ENCODE measurements at regions not wholly inside any gene's neighbourhood (a gene's known extent, or its start where the extent isn't known, plus 50 kb on each side); places are given as distances from the start of the nearest gene placed in this dataset.

DNA sequence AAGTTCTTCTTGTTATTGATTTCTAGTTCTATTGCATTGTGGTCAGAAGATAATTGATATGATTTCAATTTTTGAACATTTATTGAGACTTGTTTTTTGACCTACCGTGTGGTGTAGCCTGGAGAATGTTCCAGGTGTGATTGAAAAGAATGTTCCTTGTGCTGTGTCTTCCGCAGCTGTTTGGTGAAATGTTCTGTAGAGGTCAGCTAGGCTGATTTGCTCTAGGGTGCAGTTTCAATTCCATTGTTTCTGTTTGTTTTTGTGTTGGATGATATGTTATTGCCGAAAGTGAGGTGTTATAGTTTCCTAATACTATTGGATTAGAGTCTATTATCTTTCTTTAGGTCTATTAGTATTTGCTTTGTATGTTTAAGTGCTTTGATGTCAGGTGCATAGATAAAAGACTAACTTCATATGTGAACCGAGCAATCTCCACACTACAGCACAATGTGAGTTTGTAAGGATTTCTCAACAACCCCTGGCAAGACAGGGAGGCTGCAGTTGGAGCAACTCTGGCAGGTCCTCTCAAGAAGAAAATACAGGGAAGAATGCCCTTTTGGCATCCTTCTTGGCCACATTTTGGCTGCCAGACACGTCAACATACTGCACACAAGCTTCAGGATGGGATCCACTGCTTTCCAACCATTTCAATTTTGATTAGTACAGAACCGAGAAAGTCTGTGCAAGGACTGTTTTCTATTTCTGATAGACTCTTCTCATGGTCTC is 320.7 kb downstream of the RNF144B start:
- BruUV-seq (replicated peaks), result no TSS peak

More for the DNA sequence above, 320.7 kb downstream of the RNF144B start:
- H2AK5ac ChIP-seq (ENCODE audit: low read depth, low read length), result no peak overlapping the region
- H4K8ac ChIP-seq (ENCODE audit: low read depth in 2 of 2, low read length in 2 of 2), result no peak overlapping the region
- no peak overlapping the region for H2AFZ ChIP-seq (replicated peaks; ENCODE audit: low read length, poor library complexity)
- no peak overlapping the region for H3K14ac ChIP-seq (replicated peaks; ENCODE audit: low read depth, low read length)
- no peak overlapping the region for H3K4me2 ChIP-seq (ENCODE audit: low read depth, low read length)
- no peak for ATAC-seq (ENCODE audit: low read depth)
- CTCF ChIA-PET, result no interaction called here
- no peak overlapping the region for H3K4ac ChIP-seq (ENCODE audit: low read depth, low read length)
- POLR2A ChIA-PET (ENCODE audit: unreplicated experiment), result no interaction called here
- H3K23ac ChIP-seq (ENCODE audit: low read depth, low read length), result no peak overlapping the region
- H2BK15ac ChIP-seq (ENCODE audit: low read depth, low read length), result no peak overlapping the region
- no peak for DNase-seq
- no peaks in the 10 kb centered on the region for H3K27me3 ChIP-seq (ENCODE audit: control insufficient read depth, insufficient read depth, low read length)
- dilution Hi-C loops (cut with HindIII; ENCODE audit: low sequenced_read_pairs, unreplicated experiment) (no loop called here), in situ Hi-C loops (cut with MboI; ENCODE audit: low sequenced_read_pairs) (no loop called here), intact Hi-C loops (cut with micrococcal nuclease) (no loop called here)
- H3K79me1 ChIP-seq (ENCODE audit: low read depth in 1 of 2, low read length in 2 of 2), result no peaks in the 10 kb centered on the region
- H3K9me3 ChIP-seq (ENCODE audit: control insufficient read depth, insufficient read depth, low read length), result peaks cover 5% of the 10 kb centered on the region; the same call in 1 of the 2 replicates
- no peak overlapping the region for H2BK120ac ChIP-seq (ENCODE audit: low read depth, low read length)
- H2BK20ac ChIP-seq (ENCODE audit: low read depth, low read length), result no peak overlapping the region
- H3K9ac ChIP-seq (ENCODE audit: low read depth, low read length), result no peak overlapping the region
- no peak overlapping the region for H2AK9ac ChIP-seq (replicated peaks; ENCODE audit: low read depth, low read length, poor library complexity)
- no peak overlapping the region for H4K5ac ChIP-seq (ENCODE audit: low read depth, low read length)
- TF ChIP-seq, protein P1, sequence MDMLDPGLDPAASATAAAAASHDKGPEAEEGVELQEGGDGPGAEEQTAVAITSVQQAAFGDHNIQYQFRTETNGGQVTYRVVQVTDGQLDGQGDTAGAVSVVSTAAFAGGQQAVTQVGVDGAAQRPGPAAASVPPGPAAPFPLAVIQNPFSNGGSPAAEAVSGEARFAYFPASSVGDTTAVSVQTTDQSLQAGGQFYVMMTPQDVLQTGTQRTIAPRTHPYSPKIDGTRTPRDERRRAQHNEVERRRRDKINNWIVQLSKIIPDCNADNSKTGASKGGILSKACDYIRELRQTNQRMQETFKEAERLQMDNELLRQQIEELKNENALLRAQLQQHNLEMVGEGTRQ (IDR thresholded peaks at IDR 0.05; ENCODE audit: low read depth, low read length), result no peak
- no peak for TF ChIP-seq SMC3 (IDR thresholded peaks at IDR 0.05; ENCODE audit: low read depth, low read length)
- TF ChIP-seq, protein P2, sequence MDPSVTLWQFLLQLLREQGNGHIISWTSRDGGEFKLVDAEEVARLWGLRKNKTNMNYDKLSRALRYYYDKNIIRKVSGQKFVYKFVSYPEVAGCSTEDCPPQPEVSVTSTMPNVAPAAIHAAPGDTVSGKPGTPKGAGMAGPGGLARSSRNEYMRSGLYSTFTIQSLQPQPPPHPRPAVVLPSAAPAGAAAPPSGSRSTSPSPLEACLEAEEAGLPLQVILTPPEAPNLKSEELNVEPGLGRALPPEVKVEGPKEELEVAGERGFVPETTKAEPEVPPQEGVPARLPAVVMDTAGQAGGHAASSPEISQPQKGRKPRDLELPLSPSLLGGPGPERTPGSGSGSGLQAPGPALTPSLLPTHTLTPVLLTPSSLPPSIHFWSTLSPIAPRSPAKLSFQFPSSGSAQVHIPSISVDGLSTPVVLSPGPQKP (IDR thresholded peaks at IDR 0.05; ENCODE audit: borderline replicate concordance, low read depth, low read length), result no peak
- no peak for TF ChIP-seq RCOR1 (IDR thresholded peaks at IDR 0.05; ENCODE audit: insufficient replicate concordance, low read length)
- TF ChIP-seq FOS (IDR thresholded peaks at IDR 0.05; ENCODE audit: low read depth, low read length), result no peak
- TF ChIP-seq BHLHE40 (IDR thresholded peaks at IDR 0.05; ENCODE audit: low read depth, low read length), result no peak
- no peak for TF ChIP-seq CEBPB (IDR thresholded peaks at IDR 0.05; ENCODE audit: low read depth, low read length)
- TF ChIP-seq NFE2L2 (IDR thresholded peaks at IDR 0.05; ENCODE audit: low read depth, low read length), result no peak
- no peak for TF ChIP-seq MAFK (IDR thresholded peaks at IDR 0.05; ENCODE audit: low read depth, low read length)
- 13% methylated on average over 1 of the region's 6 CpGs; no CpG with 5 or more reads in 1 of the 2 experiments for WGBS, 2 experiments (ENCODE audit: extremely low coverage in 2 of 2, insufficient read length in 1 of 2)
- no peaks in the 10 kb centered on the region for H3K9me1 ChIP-seq (ENCODE audit: insufficient read depth, low read length)
- no peak overlapping the region for H3K4me3 ChIP-seq (ENCODE audit: insufficient read depth, low read depth, low read length)
- H4K91ac ChIP-seq (ENCODE audit: insufficient read depth, low read depth, low read length), result no peak overlapping the region
- H4K20me1 ChIP-seq (ENCODE audit: insufficient read depth, low read length), result no peaks in the 10 kb centered on the region
- H2BK5ac ChIP-seq (ENCODE audit: low read depth, low read length, poor library complexity, severe bottlenecking), result no peak overlapping the region
- no peaks in the 10 kb centered on the region for H3K36me3 ChIP-seq (ENCODE audit: control insufficient read depth, insufficient read depth, low read length)
- no peak overlapping the region for H3K27ac ChIP-seq (ENCODE audit: insufficient read depth, low read length)
- H3K4me1 ChIP-seq (ENCODE audit: control insufficient read depth, insufficient read depth, low read length), result no peaks in the 10 kb centered on the region
- H3K56ac ChIP-seq (ENCODE audit: extremely low read depth, insufficient read depth, low read length), result no peak overlapping the region
- no peak overlapping the region for H3K18ac ChIP-seq (ENCODE audit: low read depth, low read length)

Data from IMR-90 (cell line).